ENCODE measurements at regions not wholly inside any gene's neighbourhood (a gene's known extent, or its start where the extent isn't known, plus 50 kb on each side); places are given as distances from the start of the nearest gene placed in this dataset.

DNA sequence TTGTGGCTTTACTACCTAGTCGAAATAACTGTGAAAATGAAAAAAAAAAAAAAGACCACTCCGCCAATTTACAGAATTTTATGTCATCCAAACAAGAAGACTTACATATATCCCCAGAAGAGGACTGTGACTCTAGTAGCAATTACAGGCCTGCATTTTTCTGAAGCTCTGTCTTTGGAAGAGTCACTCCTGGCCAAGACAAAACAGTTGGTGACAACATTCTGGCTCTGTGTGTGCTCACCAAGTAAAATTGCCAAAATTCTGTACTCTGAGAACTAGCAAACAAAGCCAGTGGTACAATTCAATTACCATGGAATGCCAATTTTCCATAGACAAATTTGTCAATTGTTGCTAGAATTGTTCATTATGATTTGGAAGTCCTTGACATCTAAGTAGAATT is 311.1 kb downstream of the PDGFC start:
- ATAC-seq (no peak), DNase-seq (ENCODE audit: low spot score) (no peak)
- H3K27me3 ChIP-seq (ENCODE audit: insufficient read depth) = no peaks in the 10 kb centered on the region
- H4K20me1 ChIP-seq (replicated peaks; ENCODE audit: insufficient read depth) = no peaks in the 10 kb centered on the region
- no peak overlapping the region for H3K27ac ChIP-seq (ENCODE audit: low read depth)
- no peaks in the 10 kb centered on the region; the same call in 1 of the 2 replicates for H3K4me1 ChIP-seq (ENCODE audit: insufficient read depth)
- peak overlapping the region; percentile 20; the same call in 1 of the 2 replicates for H2AFZ ChIP-seq
- H3K4me1 Mint-ChIP-seq = peaks cover 4% of the 10 kb centered on the region; the same call in 2 of the 3 replicates
- H3K36me3 ChIP-seq (ENCODE audit: insufficient read depth) = no peaks in the 10 kb centered on the region
- no peak overlapping the region for H3K27ac Mint-ChIP-seq
- H3K36me3 Mint-ChIP-seq (ENCODE audit: low read depth) = no peaks in the 10 kb centered on the region
- TF ChIP-seq CREB1 (CRISPR knock-in tag; IDR thresholded peaks at IDR 0.05; ENCODE audit: low read depth) = no peak
- TF ChIP-seq EZH2 (IDR thresholded peaks at IDR 0.05; ENCODE audit: low read depth, unreplicated experiment) = no peak
- TF ChIP-seq ZNF462 (CRISPR knock-in tag; IDR thresholded peaks at IDR 0.05) = no peak
- TF ChIP-seq NANOG (IDR thresholded peaks at IDR 0.05; ENCODE audit: borderline replicate concordance) = no peak
- TF ChIP-seq STAT1 (IDR thresholded peaks at IDR 0.05; ENCODE audit: unreplicated experiment) = no peak
- no peak for TF ChIP-seq EZH2phosphoT487 (IDR thresholded peaks at IDR 0.05; ENCODE audit: unreplicated experiment)
- TF ChIP-seq POLR2AphosphoS5 (IDR thresholded peaks at IDR 0.05; ENCODE audit: low read depth) = no peak
- H3K4me3 Mint-ChIP-seq = no peak overlapping the region
- H3K79me2 ChIP-seq (replicated peaks; ENCODE audit: insufficient read depth) = no peaks in the 10 kb centered on the region
- H3F3A ChIP-seq (replicated peaks; ENCODE audit: low read depth) = no peaks in the 10 kb centered on the region
- H3K9me2 ChIP-seq (ENCODE audit: insufficient read depth) = no peaks in the 10 kb centered on the region
- no peaks in the 10 kb centered on the region for H3K27me3 Mint-ChIP-seq (ENCODE audit: insufficient read depth, low read depth, poor library complexity)
- H3K4me3 ChIP-seq = no peak overlapping the region
- H3K9me3 Mint-ChIP-seq = no peaks in the 10 kb centered on the region
- H3K4me2 ChIP-seq = no peak overlapping the region

- Histone ChIP-seq H3K27ac (ENCODE audit: low read depth) (no peak overlapping the region), H3K4me3 (no peak overlapping the region), H3K27me3 (ENCODE audit: insufficient read depth) (no peaks in the 10 kb centered on the region), H3F3A (replicated peaks; ENCODE audit: low read depth) (no peaks in the 10 kb centered on the region), H3K4me1 (ENCODE audit: insufficient read depth) (no peaks in the 10 kb centered on the region), H3K4me2 (no peak overlapping the region), H3K79me2 (replicated peaks; ENCODE audit: insufficient read depth) (no peaks in the 10 kb centered on the region), H2AFZ (no peak overlapping the region), H3K36me3 (ENCODE audit: insufficient read depth) (no peaks in the 10 kb centered on the region), H3K9me2 (ENCODE audit: insufficient read depth) (no peaks in the 10 kb centered on the region), H4K20me1 (replicated peaks; ENCODE audit: insufficient read depth) (no peaks in the 10 kb centered on the region)
- DNase-seq (ENCODE audit: low spot score) = no peak
- ATAC-seq = no peak
- H3K27ac Mint-ChIP-seq = no peak overlapping the region
- no peaks in the 10 kb centered on the region for H3K27me3 Mint-ChIP-seq (ENCODE audit: insufficient read depth, low read depth, poor library complexity)
- H3K4me1 Mint-ChIP-seq = peaks cover 3% of the 10 kb centered on the region; the same call in 1 of the 3 replicates
- H3K36me3 Mint-ChIP-seq (ENCODE audit: low read depth) = no peaks in the 10 kb centered on the region
- no peaks in the 10 kb centered on the region for H3K9me3 Mint-ChIP-seq
- H3K4me3 Mint-ChIP-seq = no peak overlapping the region
- TF ChIP-seq ZNF462 (CRISPR knock-in tag; IDR thresholded peaks at IDR 0.05) (no peak), ZNF331 (CRISPR knock-in tag; IDR thresholded peaks at IDR 0.05; ENCODE audit: low read depth) (no peak)
Measured at GRCh38 chr4:156659983-156660382, 311.6 kb downstream of the PDGFC start.

Measured in GM23338 (cell line).